A673 (cell line): ENCODE measurements at regions not wholly inside any gene's neighbourhood (a gene's known extent, or its start where the extent isn't known, plus 50 kb on each side); places are given as distances from the start of the nearest gene placed in this dataset.

Source experiments
- BruUV-seq: library from RNA; stranded (reverse); fragments of 400-500 nt; replicated peaks from 2 replicates; lab custom pipeline; 2021; lab: Mats Ljungman, UMichigan
- CTCF ChIA-PET: fragments of 300-600 bp; sonication (Branson Sonifier 250); formaldehyde crosslinking; loops from one replicate; lab custom pipeline; 2022; ENCODE audit warnings: antibody characterized with exemption; lab: Charles Lee
- POLR2A ChIA-PET: fragments of 300-600 bp; sonication (Branson Sonifier 250); formaldehyde crosslinking; loops from one replicate; lab custom pipeline; 2022; ENCODE audit warnings: antibody characterized with exemption; ENCODE audit not compliant: low non-redundant PET; lab: Charles Lee
- DNase-seq: peaks from one replicate; pipeline ENCODE4 v3.0.0-alpha.2; 2015; ENCODE audit warnings: low spot score
- H3K27ac ChIP-seq: fragments of 200-600 bp; sonication (generic); 2 replicates; pipeline ENCODE4 v1.5.1; 2016; ENCODE audit warnings: mixed run types, low read depth, mild to moderate bottlenecking, mixed read lengths, antibody characterized with exemption, low read length; ENCODE audit not compliant: poor library complexity, severe bottlenecking
- H3K27me3 ChIP-seq: fragments of 200-600 bp; sonication (generic); replicated peaks from 2 replicates; pipeline ENCODE4 v1.6.1; 2017; ENCODE audit warnings: mixed run types, low read depth, mild to moderate bottlenecking, mixed read lengths, antibody characterized with exemption, low read length; ENCODE audit not compliant: insufficient read depth, poor library complexity
- H3K36me3 ChIP-seq: fragments of 200-600 bp; sonication (generic); 2 replicates; pipeline ENCODE4 v1.6.1; 2016; ENCODE audit warnings: mixed run types, mild to moderate bottlenecking, mixed read lengths, antibody characterized with exemption, low read length; ENCODE audit not compliant: insufficient read depth, poor library complexity, severe bottlenecking
- H3K4me1 ChIP-seq: fragments of 200-600 bp; sonication (generic); 2 replicates; pipeline ENCODE4 v1.6.1; 2017; ENCODE audit warnings: mixed run types, mild to moderate bottlenecking, mixed read lengths, antibody characterized with exemption, low read length; ENCODE audit not compliant: insufficient read depth, poor library complexity, severe bottlenecking
- H3K4me3 ChIP-seq: fragments of 200-600 bp; sonication (generic); 2 replicates; pipeline ENCODE4 v1.5.1; 2016; ENCODE audit warnings: low read depth, mixed run types, mild to moderate bottlenecking, mixed read lengths, low read length; ENCODE audit not compliant: poor library complexity, severe bottlenecking
- H3K9me3 ChIP-seq: fragments of 200-600 bp; sonication (generic); 2 replicates; pipeline ENCODE4 v1.6.1; 2016; ENCODE audit warnings: mixed run types, low read depth, mild to moderate bottlenecking, mixed read lengths, antibody characterized with exemption, low read length; ENCODE audit not compliant: poor library complexity, severe bottlenecking
- EZH2 ChIP-seq: fragments of 200-600 bp; sonication (generic); IDR thresholded peaks from 2 replicates; pipeline ENCODE4 v1.6.1; 2017; ENCODE audit warnings: borderline replicate concordance, low read depth, mild to moderate bottlenecking, mixed read lengths, antibody characterized with exemption, low read length; ENCODE audit not compliant: poor library complexity, severe bottlenecking
- intact Hi-C: fragments of 100-400 bp; cut with micrococcal nuclease; formaldehyde crosslinking; loops from one replicate; pipeline ENCODE4 v1.10.0; 2022; ENCODE audit not compliant: unreplicated experiment
- TF ChIP-seq, protein P1 (sequence below): fragments of 300-800, 200-600 bp; sonication (generic); conservative IDR thresholded peaks from 2 replicates; pipeline ENCODE4 v1.5.1; 2017; ENCODE audit warnings: low read depth, mild to moderate bottlenecking, antibody characterized with exemption, low read length, moderate library complexity, mixed read lengths

GRCh38 chr4:126431049-126431448 is 1116.3 kb downstream of the FAT4 start:
- no peak for DNase-seq
- H3K27ac ChIP-seq, result no peak overlapping the region
- BruUV-seq, result no TSS peak
- no peaks in the 10 kb centered on the region for H3K9me3 ChIP-seq
- TF ChIP-seq EZH2, result no peak
- TF ChIP-seq, protein P1, sequence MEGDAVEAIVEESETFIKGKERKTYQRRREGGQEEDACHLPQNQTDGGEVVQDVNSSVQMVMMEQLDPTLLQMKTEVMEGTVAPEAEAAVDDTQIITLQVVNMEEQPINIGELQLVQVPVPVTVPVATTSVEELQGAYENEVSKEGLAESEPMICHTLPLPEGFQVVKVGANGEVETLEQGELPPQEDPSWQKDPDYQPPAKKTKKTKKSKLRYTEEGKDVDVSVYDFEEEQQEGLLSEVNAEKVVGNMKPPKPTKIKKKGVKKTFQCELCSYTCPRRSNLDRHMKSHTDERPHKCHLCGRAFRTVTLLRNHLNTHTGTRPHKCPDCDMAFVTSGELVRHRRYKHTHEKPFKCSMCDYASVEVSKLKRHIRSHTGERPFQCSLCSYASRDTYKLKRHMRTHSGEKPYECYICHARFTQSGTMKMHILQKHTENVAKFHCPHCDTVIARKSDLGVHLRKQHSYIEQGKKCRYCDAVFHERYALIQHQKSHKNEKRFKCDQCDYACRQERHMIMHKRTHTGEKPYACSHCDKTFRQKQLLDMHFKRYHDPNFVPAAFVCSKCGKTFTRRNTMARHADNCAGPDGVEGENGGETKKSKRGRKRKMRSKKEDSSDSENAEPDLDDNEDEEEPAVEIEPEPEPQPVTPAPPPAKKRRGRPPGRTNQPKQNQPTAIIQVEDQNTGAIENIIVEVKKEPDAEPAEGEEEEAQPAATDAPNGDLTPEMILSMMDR, result no peak
- ChIA-PET POLR2A (no interaction called here), CTCF (no interaction called here)
- H3K4me1 ChIP-seq, result no peaks in the 10 kb centered on the region
- H3K36me3 ChIP-seq, result no peaks in the 10 kb centered on the region
- intact Hi-C loops, result no loop called here
- H3K4me3 ChIP-seq, result no peak overlapping the region
- no peaks in the 10 kb centered on the region for H3K27me3 ChIP-seq

- Histone ChIP-seq H3K27me3 (no peaks in the 10 kb centered on the region), H3K27ac (no peak overlapping the region), H3K9me3 (no peaks in the 10 kb centered on the region), H3K4me3 (no peak overlapping the region), H3K36me3 (no peaks in the 10 kb centered on the region), H3K4me1 (no peaks in the 10 kb centered on the region)
- intact Hi-C loops, result no loop called here
- BruUV-seq, result no TSS peak
- DNase-seq, result no peak
- CTCF ChIA-PET, result no interaction called here
- no peak for TF ChIP-seq EZH2
- TF ChIP-seq, protein P1, result no peak
- POLR2A ChIA-PET, result no interaction called here
Measured at GRCh38 chr4:126435491-126435890, 1120.7 kb downstream of the FAT4 start.

- Histone ChIP-seq H3K36me3 (no peaks in the 10 kb centered on the region), H3K27me3 (no peaks in the 10 kb centered on the region), H3K4me1 (no peaks in the 10 kb centered on the region), H3K9me3 (no peaks in the 10 kb centered on the region), H3K27ac (no peak overlapping the region), H3K4me3 (no peak overlapping the region)
- no peak for TF ChIP-seq EZH2
- TF ChIP-seq, protein P1, result no peak
- no TSS peak for BruUV-seq
- no peak for DNase-seq
- ChIA-PET CTCF (no interaction called here), POLR2A (no interaction called here)
- intact Hi-C loops, result no loop called here
Measured at GRCh38 chr4:126440297-126440696, 1125.5 kb downstream of the FAT4 start.
